ENCODE measurements at regions not wholly inside any gene's neighbourhood (a gene's known extent, or its start where the extent isn't known, plus 50 kb on each side); places are given as distances from the start of the nearest gene placed in this dataset.

- TF ChIP-seq POLR2A (IDR thresholded peaks at IDR 0.05) (no peak), EP300 (IDR thresholded peaks at IDR 0.05; ENCODE audit: low read depth) (no peak)
Measured at GRCh38 chr9:108386859-108387384, 468.9 kb downstream of the ACTL7B start.

All from transverse colon (tissue), 1 donor.